Smooth muscle cell (in vitro differentiated cells): ENCODE measurements at regions not wholly inside any gene's neighbourhood (a gene's known extent, or its start where the extent isn't known, plus 50 kb on each side); places are given as distances from the start of the nearest gene placed in this dataset.

Experiments
- DNase-seq: peaks from one replicate; lab custom pipeline; 2025; ENCODE audit not compliant: unreplicated experiment; lab: John Stamatoyannopoulos, UW
- H2AFZ ChIP-seq: fragments of 200-600 bp; sonication (generic); 2 replicates; pipeline ENCODE4 v1.6.0; 2016; ENCODE audit warnings: antibody characterized with exemption, low read depth, mild to moderate bottlenecking
- H3F3A ChIP-seq: fragments of 200-600 bp; sonication (generic); 2 replicates; pipeline ENCODE4 v1.6.0; 2017; ENCODE audit warnings: antibody characterized with exemption, low read depth
- H3K27ac ChIP-seq: fragments of 200-600 bp; sonication (generic); 2 replicates; pipeline ENCODE4 v1.5.1; 2016; ENCODE audit warnings: low read depth, mild to moderate bottlenecking
- H3K27me3 ChIP-seq: fragments of 200-600 bp; sonication (generic); 2 replicates; pipeline ENCODE4 v1.6.1; 2016; ENCODE audit warnings: low read depth, mild to moderate bottlenecking
- H3K36me3 ChIP-seq: fragments of 200-600 bp; sonication (generic); 2 replicates; pipeline ENCODE4 v1.5.1; 2016; ENCODE audit warnings: low read depth
- H3K4me1 ChIP-seq: fragments of 200-600 bp; sonication (generic); 2 replicates; pipeline ENCODE4 v1.5.1; 2016; ENCODE audit warnings: low read depth
- H3K4me2 ChIP-seq: fragments of 200-600 bp; sonication (generic); 2 replicates; pipeline ENCODE4 v1.6.0; 2016; ENCODE audit warnings: mild to moderate bottlenecking
- H3K4me3 ChIP-seq: fragments of 200-600 bp; sonication (generic); 2 replicates; pipeline ENCODE4 v1.5.1; 2016; ENCODE audit warnings: mild to moderate bottlenecking
- H3K79me2 ChIP-seq: fragments of 200-600 bp; sonication (generic); 2 replicates; pipeline ENCODE4 v1.6.0; 2016; ENCODE audit warnings: low read depth, mild to moderate bottlenecking
- H3K9ac ChIP-seq: fragments of 200-600 bp; sonication (generic); 2 replicates; pipeline ENCODE4 v1.6.0; 2016; ENCODE audit warnings: low read depth
- H3K9me3 ChIP-seq: fragments of 200-600 bp; sonication (generic); replicated peaks from 2 replicates; pipeline ENCODE4 v1.5.1; 2016; ENCODE audit warnings: low read depth
- H4K20me1 ChIP-seq: fragments of 200-600 bp; sonication (generic); 2 replicates; pipeline ENCODE4 v1.6.0; 2016; ENCODE audit warnings: low read depth
- CTCF ChIP-seq: fragments of 200-600 bp; sonication (generic); IDR thresholded peaks from 2 replicates; pipeline ENCODE4 v1.5.1; 2017; ENCODE audit warnings: borderline replicate concordance, mild to moderate bottlenecking, antibody characterized with exemption; ENCODE audit not compliant: insufficient read depth, poor library complexity, severe bottlenecking
- WGBS: methylation state at CpG from one replicate; pipeline ENCODE4 v1.1.7; 2016; ENCODE audit warnings: low lambda C conversion rate; 5-methylcytosine and 5-hydroxymethylcytosine counted together

DNA sequence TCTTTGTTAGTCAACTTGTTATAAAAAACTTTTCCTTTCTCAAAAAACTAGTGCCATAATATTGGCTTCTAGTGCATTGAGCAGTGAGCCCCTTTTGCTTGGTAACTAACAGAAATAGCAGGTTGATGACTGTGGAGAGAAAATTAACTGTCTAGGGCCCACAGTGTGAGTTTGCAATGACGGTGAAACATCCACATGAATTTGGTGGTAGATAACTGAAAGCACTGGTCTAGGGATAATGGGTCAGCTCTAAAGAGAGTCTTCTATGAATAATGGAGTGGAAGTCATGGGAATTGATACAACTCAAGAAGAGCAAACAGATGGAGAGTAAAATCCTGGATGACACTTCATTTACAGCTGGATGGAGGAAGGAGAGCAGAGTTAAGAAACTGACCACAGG lies 245.4 kb downstream of the METTL4 start:
- Histone ChIP-seq H3F3A (peaks cover 17% of the 10 kb centered on the region), H4K20me1 (no peaks in the 10 kb centered on the region), H3K27me3 (no peaks in the 10 kb centered on the region), H3K27ac (peak overlapping the region; percentile 55), H3K9ac (no peak overlapping the region), H3K4me2 (peak overlapping the region; percentile 75), H3K36me3 (no peaks in the 10 kb centered on the region), H2AFZ (peak overlapping the region; percentile 70), H3K4me3 (no peak overlapping the region), H3K4me1 (peaks cover 15% of the 10 kb centered on the region), H3K79me2 (no peaks in the 10 kb centered on the region), H3K9me3 (no peaks in the 10 kb centered on the region)
- no peak for DNase-seq
- no peak for TF ChIP-seq CTCF
- 32% methylated on average over 1 of the region's 1 CpG for WGBS

GRCh38 chr18:2326999-2327398 lies 244.3 kb downstream of the METTL4 start:
- Histone ChIP-seq H3K79me2 (no peaks in the 10 kb centered on the region), H3K27me3 (no peaks in the 10 kb centered on the region), H3K36me3 (no peaks in the 10 kb centered on the region), H3K9ac (no peak overlapping the region), H3F3A (peaks cover 17% of the 10 kb centered on the region), H3K4me1 (peaks cover 15% of the 10 kb centered on the region), H3K4me2 (peak overlapping the region; percentile 24), H3K9me3 (no peaks in the 10 kb centered on the region), H3K27ac (no peak overlapping the region), H2AFZ (peak overlapping the region; percentile 70), H4K20me1 (no peaks in the 10 kb centered on the region), H3K4me3 (no peak overlapping the region)
- no peak for DNase-seq
- no peak for TF ChIP-seq CTCF
- WGBS: 49% methylated on average over 6 of the region's 6 CpGs

DNA sequence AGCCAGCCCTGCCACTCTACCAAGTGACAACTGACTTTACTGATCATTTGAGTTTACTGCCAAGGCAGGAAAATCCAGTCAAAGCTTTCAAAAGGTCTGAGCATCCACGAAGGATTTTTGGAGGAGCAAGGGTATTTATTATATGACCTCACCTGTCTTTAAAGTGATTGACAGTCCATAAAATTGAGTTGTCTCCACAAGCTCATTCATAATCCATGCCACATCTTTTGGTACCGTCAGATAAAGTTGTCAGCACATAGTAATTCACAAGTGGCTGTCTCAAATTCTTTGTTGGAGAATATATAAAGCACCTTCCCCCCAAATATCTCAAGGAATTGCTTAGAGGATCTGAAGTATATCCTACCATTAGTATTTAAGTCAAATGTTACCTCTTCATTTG lies 240.5 kb downstream of the METTL4 start:
- WGBS: 68% methylated on average over 2 of the region's 2 CpGs
- H3K9me3 ChIP-seq: no peaks in the 10 kb centered on the region
- H3K27me3 ChIP-seq: no peaks in the 10 kb centered on the region

More for the DNA sequence above, 240.5 kb downstream of the METTL4 start:
- no peak overlapping the region for H3K4me3 ChIP-seq
- H3K9ac ChIP-seq: no peak overlapping the region
- no peak overlapping the region for H3K27ac ChIP-seq
- H3K79me2 ChIP-seq: no peaks in the 10 kb centered on the region
- no peak for DNase-seq
- no peak for TF ChIP-seq CTCF
- H3F3A ChIP-seq: peaks cover 14% of the 10 kb centered on the region
- H2AFZ ChIP-seq: no peak overlapping the region
- peaks cover 11% of the 10 kb centered on the region for H3K4me1 ChIP-seq
- H3K36me3 ChIP-seq: no peaks in the 10 kb centered on the region
- H3K4me2 ChIP-seq: no peak overlapping the region
- H4K20me1 ChIP-seq: no peaks in the 10 kb centered on the region
